Sigmoid colon (tissue), 6 donors: ENCODE measurements at regions not wholly inside any gene's neighbourhood (a gene's known extent, or its start where the extent isn't known, plus 50 kb on each side); places are given as distances from the start of the nearest gene placed in this dataset.

Experiments
- DNase-seq: peaks from one replicate; pipeline ENCODE4 v3.0.0-alpha.2; 2019
- H3K27ac ChIP-seq, 4 donors: fragments of 200-600 bp; sonication (generic); one replicate each; pipeline ENCODE4 v1.5.1; 2016 to 2019; ENCODE audit warnings: mild to moderate bottlenecking in 1 of 4
- H3K27me3 ChIP-seq, 3 donors: fragments of 200-600 bp; sonication (generic); one replicate each; pipeline ENCODE4 v1.5.1; 2019; ENCODE audit warnings: mild to moderate bottlenecking in 1 of 3
- H3K36me3 ChIP-seq, 4 donors: fragments of 200-600 bp; sonication (generic); one replicate each; pipeline ENCODE4 v1.5.1; 2016 to 2019
- H3K4me1 ChIP-seq, 4 donors: fragments of 200-600 bp; sonication (generic); one replicate each; pipeline ENCODE4 v1.5.1; 2017 to 2019
- H3K4me3 ChIP-seq, 4 donors: fragments of 200-600 bp; sonication (generic); one replicate each; pipeline ENCODE4 v1.5.1; 2017 to 2019; ENCODE audit warnings: mild to moderate bottlenecking in 2 of 4, moderate library complexity in 1 of 4
- H3K9me3 ChIP-seq, 4 donors: fragments of 200-600 bp in 3 of 4; sonication (generic) in 3 of 4; one replicate each; pipeline versions ENCODE4 v1.5.1 to v1.6.1; 2013 to 2019
- CTCF ChIP-seq, 4 experiments: fragments of 450-650 bp in 3 of 4; fragments of 200-600 bp in 1 of 4; IDR thresholded peaks; one replicate each; pipeline ENCODE4 v1.5.1; 2016 to 2019; ENCODE audit warnings: antibody characterized with exemption in 4 of 4, mild to moderate bottlenecking in 3 of 4, moderate library complexity in 2 of 4
- EP300 ChIP-seq, 4 donors: sonication (generic); formaldehyde crosslinking; IDR thresholded peaks; one replicate each; pipeline ENCODE4 v1.6.1; 2017; ENCODE audit warnings: antibody characterized with exemption in 4 of 4
- POLR2A ChIP-seq, 2 donors: fragments of 450-650 bp; IDR thresholded peaks; one replicate each; pipeline ENCODE4 v1.6.1; 2016; ENCODE audit warnings: antibody characterized with exemption in 2 of 2, mild to moderate bottlenecking in 2 of 2, moderate library complexity in 2 of 2
- POLR2AphosphoS5 ChIP-seq, 4 donors: sonication (generic); formaldehyde crosslinking; IDR thresholded peaks; one replicate each; pipeline ENCODE4 v1.6.1; 2017; ENCODE audit warnings: antibody characterized with exemption in 4 of 4
- WGBS, 2 donors: extraction: QIAGEN DNeasy Blood & Tissue Kit; methylation state at CpG; one replicate each; pipeline ENCODE4 v1.1.7; 2013; 5-methylcytosine and 5-hydroxymethylcytosine counted together
- intact Hi-C: fragments of 100-400 bp; cut with DNase I; formaldehyde crosslinking; loops from one replicate; pipeline ENCODE4 v1.15.1; 2023
- donor health status: healthy with polysubstance abuse.
- donor health status: healthy.

- no peak overlapping the region for H3K4me3 ChIP-seq
- TF ChIP-seq POLR2AphosphoS5 (IDR thresholded peaks at IDR 0.05) (no peak), POLR2A (IDR thresholded peaks at IDR 0.05) (no peak), EP300 (IDR thresholded peaks at IDR 0.05) (no peak), CTCF (IDR thresholded peaks at IDR 0.05) (no peak)
- no peaks in the 10 kb centered on the region for H3K27me3 ChIP-seq
- whole genome bisulfite sequencing, 2 donors: 86 to 93% methylated on average over 1 of the region's 1 CpG
- H3K4me1 ChIP-seq: no peaks in the 10 kb centered on the region
- H3K9me3 ChIP-seq: no peaks in the 10 kb centered on the region
- H3K36me3 ChIP-seq: no peaks in the 10 kb centered on the region
- no peak overlapping the region for H3K27ac ChIP-seq
- no peak for DNase-seq
- intact Hi-C loops: loop anchor here (5.0 kb wide), 2 partner anchors 180 to 1485 kb away; no protein-coding TSS in a partner anchor
Measured at GRCh38 chr10:52486840-52487611, 172.9 kb downstream of the DKK1 start.

GRCh38 chr10:52488606-52489485, 174.8 kb downstream of the DKK1 start:
- TF ChIP-seq CTCF (IDR thresholded peaks at IDR 0.05) (peak in 3 of 4 experiments; percentile 11 to 59 (median 30)), POLR2AphosphoS5 (IDR thresholded peaks at IDR 0.05) (no peak)
- H3K4me3 ChIP-seq: no peak overlapping the region
- H3K9me3 ChIP-seq: no peaks in the 10 kb centered on the region
- no peaks in the 10 kb centered on the region for H3K27me3 ChIP-seq
- no peaks in the 10 kb centered on the region for H3K36me3 ChIP-seq
- intact Hi-C loops: loop anchor here (5.0 kb wide), 2 partner anchors 182 to 1487 kb away; no protein-coding TSS in a partner anchor
- 53 to 71% methylated on average over 3 of the region's 3 CpGs for WGBS, 2 donors
- H3K27ac ChIP-seq: no peak overlapping the region
- DNase-seq: no peak
- no peaks in the 10 kb centered on the region for H3K4me1 ChIP-seq

GRCh38 chr10:52491246-52491995, 177.3 kb downstream of the DKK1 start:
- TF ChIP-seq POLR2A (IDR thresholded peaks at IDR 0.05) (no peak), EP300 (IDR thresholded peaks at IDR 0.05) (no peak), CTCF (IDR thresholded peaks at IDR 0.05) (no peak), POLR2AphosphoS5 (IDR thresholded peaks at IDR 0.05) (no peak)
- WGBS, 2 donors: 80 to 86% methylated on average over 6 of the region's 6 CpGs
- H3K4me1 ChIP-seq: no peaks in the 10 kb centered on the region
- no peaks in the 10 kb centered on the region for H3K9me3 ChIP-seq
- DNase-seq: no peak
- no peaks in the 10 kb centered on the region for H3K36me3 ChIP-seq
- H3K27me3 ChIP-seq: no peaks in the 10 kb centered on the region
- H3K4me3 ChIP-seq: no peak overlapping the region
- intact Hi-C loops: no loop called here
- H3K27ac ChIP-seq: no peak overlapping the region

GRCh38 chr10:52499281-52499680, 185.2 kb downstream of the DKK1 start:
- no peaks in the 10 kb centered on the region for H3K36me3 ChIP-seq
- 43 to 81% methylated on average over 7 of the region's 7 CpGs for WGBS, 2 donors
- TF ChIP-seq EP300 (IDR thresholded peaks at IDR 0.05): no peak
- no peak for TF ChIP-seq POLR2A (IDR thresholded peaks at IDR 0.05)
- TF ChIP-seq CTCF (IDR thresholded peaks at IDR 0.05): no peak
- TF ChIP-seq POLR2AphosphoS5 (IDR thresholded peaks at IDR 0.05): no peak
- no peak overlapping the region for H3K4me3 ChIP-seq
- DNase-seq: no peak
- no peak overlapping the region for H3K27ac ChIP-seq
- no peaks in the 10 kb centered on the region for H3K9me3 ChIP-seq
- intact Hi-C loops: no loop called here
- H3K27me3 ChIP-seq: no peaks in the 10 kb centered on the region
- no peaks in the 10 kb centered on the region for H3K4me1 ChIP-seq
